GM23248 (cell line): ENCODE measurements at regions not wholly inside any gene's neighbourhood (a gene's known extent, or its start where the extent isn't known, plus 50 kb on each side); places are given as distances from the start of the nearest gene placed in this dataset.
"Not testable (repeated sequence)": the region's sequence is repeated elsewhere in the genome, so short reads cannot be mapped to it uniquely, and the experiment has no call there.

ENCODE experiments used
- DNase-seq: peaks from one replicate; pipeline ENCODE4 v3.0.0-alpha.2; 2015
- H2AFZ ChIP-seq: fragments of 200-600 bp; sonication (generic); 2 replicates; pipeline ENCODE4 v1.6.1; 2016; ENCODE audit warnings: antibody characterized with exemption
- H3F3A ChIP-seq: fragments of 200-600 bp; sonication (generic); 2 replicates; pipeline ENCODE4 v1.6.1; 2016; ENCODE audit warnings: mild to moderate bottlenecking, antibody characterized with exemption, mixed run types; ENCODE audit not compliant: insufficient read depth
- H3K27ac ChIP-seq: fragments of 200-600 bp; sonication (generic); 2 replicates; pipeline ENCODE4 v1.5.1; 2016; ENCODE audit warnings: mild to moderate bottlenecking
- H3K27me3 ChIP-seq: fragments of 200-600 bp; sonication (generic); replicated peaks from 2 replicates; pipeline ENCODE4 v1.6.1; 2016; ENCODE audit warnings: mild to moderate bottlenecking; ENCODE audit not compliant: insufficient read depth
- H3K36me3 ChIP-seq: fragments of 200-600 bp; sonication (generic); 2 replicates; pipeline ENCODE4 v1.6.1; 2016; ENCODE audit warnings: low read depth, mild to moderate bottlenecking
- H3K4me1 ChIP-seq: fragments of 200-600 bp; sonication (generic); 2 replicates; pipeline ENCODE4 v1.6.1; 2016; ENCODE audit warnings: mild to moderate bottlenecking; ENCODE audit not compliant: insufficient read depth
- H3K4me2 ChIP-seq: fragments of 200-600 bp; sonication (generic); one replicate; pipeline ENCODE4 v1.6.1; 2016; ENCODE audit warnings: mild to moderate bottlenecking; ENCODE audit not compliant: unreplicated experiment
- H3K4me3 ChIP-seq: fragments of 200-600 bp; sonication (generic); 2 replicates; pipeline ENCODE4 v1.5.1; 2016; ENCODE audit warnings: mild to moderate bottlenecking
- H3K79me2 ChIP-seq: fragments of 200-600 bp; sonication (generic); 2 replicates; pipeline ENCODE4 v1.6.1; 2016; ENCODE audit warnings: mild to moderate bottlenecking; ENCODE audit not compliant: insufficient read depth
- H3K9ac ChIP-seq: fragments of 200-600 bp; sonication (generic); 2 replicates; pipeline ENCODE4 v1.6.1; 2016; ENCODE audit warnings: mild to moderate bottlenecking
- H3K9me2 ChIP-seq: fragments of 200-600 bp; sonication (generic); 2 replicates; pipeline ENCODE4 v1.6.1; 2016; ENCODE audit warnings: mixed run types, mild to moderate bottlenecking, moderate library complexity; ENCODE audit not compliant: insufficient read depth
- H3K9me3 ChIP-seq: fragments of 200-600 bp; sonication (generic); one replicate; pipeline ENCODE4 v1.6.1; 2017; ENCODE audit warnings: low read depth
- H4K20me1 ChIP-seq: fragments of 200-600 bp; sonication (generic); 2 replicates; pipeline ENCODE4 v1.6.0; 2016; ENCODE audit not compliant: insufficient read depth
- EZH2 ChIP-seq: fragments of 200-600 bp; sonication (generic); IDR thresholded peaks from 2 replicates; pipeline ENCODE4 v1.6.1; 2018; ENCODE audit warnings: antibody characterized with exemption, mild to moderate bottlenecking; ENCODE audit not compliant: insufficient read depth, poor library complexity, severe bottlenecking
- EZH2phosphoT487 ChIP-seq: fragments of 200-600 bp; sonication (generic); IDR thresholded peaks from 2 replicates; pipeline ENCODE4 v1.6.1; 2018; ENCODE audit warnings: antibody characterized with exemption, moderate library complexity, mild to moderate bottlenecking, low read depth; ENCODE audit not compliant: insufficient read depth
- WGBS, 2 experiments: methylation state at CpG; one replicate each; pipeline ENCODE4 v1.1.6; 2015 to 2017; ENCODE audit warnings: low lambda C conversion rate in 2 of 2, low coverage in 1 of 2; ENCODE audit errors: missing lambda C conversion rate in 2 of 2; 5-methylcytosine and 5-hydroxymethylcytosine counted together
- in situ Hi-C: fragments of 300-500 bp; cut with MboI; formaldehyde crosslinking; loops from 2 replicates; pipeline ENCODE4 v1.15.0; 2020

DNA sequence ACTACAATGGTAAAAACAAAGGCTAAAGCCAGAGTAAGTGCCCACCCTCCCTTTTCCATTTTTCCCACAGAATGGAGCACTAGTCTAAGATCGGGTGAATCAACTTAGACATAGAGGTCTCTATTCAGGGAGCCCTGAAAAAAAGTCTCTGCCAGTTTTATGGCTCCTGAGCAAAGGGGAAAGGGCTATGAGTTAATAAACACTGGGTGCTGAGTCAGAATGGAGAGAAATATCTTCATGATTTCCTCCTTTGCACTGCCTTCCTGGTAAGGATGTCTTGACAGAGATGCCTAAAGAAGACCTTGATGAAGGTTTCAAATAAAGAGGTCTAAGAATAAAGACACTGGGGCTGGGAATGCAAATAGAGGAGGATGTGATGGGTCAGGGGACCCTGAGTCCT lies 607.4 kb upstream of the MBL2 start:
- Histone ChIP-seq H2AFZ (no peak overlapping the region), H3K9me3 (no peaks in the 10 kb centered on the region), H3K36me3 (no peaks in the 10 kb centered on the region), H3K27ac (no peak overlapping the region), H3F3A (no peaks in the 10 kb centered on the region), H3K79me2 (no peaks in the 10 kb centered on the region), H3K9ac (no peak overlapping the region), H3K9me2 (no peaks in the 10 kb centered on the region), H3K4me3 (no peak overlapping the region), H3K4me2 (no peak overlapping the region), H3K27me3 (no peaks in the 10 kb centered on the region), H3K4me1 (no peaks in the 10 kb centered on the region), H4K20me1 (no peaks in the 10 kb centered on the region)
- no peak for DNase-seq
- in situ Hi-C loops, result no loop called here
- WGBS, 2 experiments, result 27 to 29% methylated on average over 1 of the region's 1 CpG
- TF ChIP-seq EZH2phosphoT487, result no peak
- TF ChIP-seq EZH2, result no peak

GRCh38 chr10:53370347-53370746 lies 597.8 kb upstream of the MBL2 start:
- no peak overlapping the region for H3K27ac ChIP-seq
- in situ Hi-C loops, result no loop called here
- no peaks in the 10 kb centered on the region for H3K36me3 ChIP-seq
- no peaks in the 10 kb centered on the region for H3F3A ChIP-seq
- H3K4me2 ChIP-seq, result no peak overlapping the region
- 14 to 18% methylated on average over 4 of the region's 4 CpGs for WGBS, 2 experiments
- no peak overlapping the region for H2AFZ ChIP-seq
- no peaks in the 10 kb centered on the region for H4K20me1 ChIP-seq
- no peaks in the 10 kb centered on the region for H3K9me2 ChIP-seq
- H3K27me3 ChIP-seq, result no peaks in the 10 kb centered on the region
- no peak for DNase-seq
- H3K9ac ChIP-seq, result no peak overlapping the region
- TF ChIP-seq EZH2phosphoT487 (no peak), EZH2 (no peak)
- H3K79me2 ChIP-seq, result no peaks in the 10 kb centered on the region
- H3K9me3 ChIP-seq, result no peaks in the 10 kb centered on the region
- H3K4me3 ChIP-seq, result no peak overlapping the region
- H3K4me1 ChIP-seq, result no peaks in the 10 kb centered on the region

GRCh38 chr10:53361936-53362335 lies 589.4 kb upstream of the MBL2 start:
- in situ Hi-C loops, result no loop called here
- no peaks in the 10 kb centered on the region for H4K20me1 ChIP-seq
- H2AFZ ChIP-seq, result no peak overlapping the region
- H3K4me3 ChIP-seq, result no peak overlapping the region
- no peaks in the 10 kb centered on the region for H3K4me1 ChIP-seq
- H3F3A ChIP-seq, result no peaks in the 10 kb centered on the region
- H3K4me2 ChIP-seq, result no peak overlapping the region
- no peaks in the 10 kb centered on the region for H3K9me2 ChIP-seq
- H3K27me3 ChIP-seq, result no peaks in the 10 kb centered on the region
- H3K9ac ChIP-seq, result no peak overlapping the region
- no peaks in the 10 kb centered on the region for H3K36me3 ChIP-seq
- no peak for DNase-seq
- H3K9me3 ChIP-seq, result no peaks in the 10 kb centered on the region
- no peak overlapping the region for H3K27ac ChIP-seq
- 0% methylated on average over 2 of the region's 2 CpGs for WGBS, 2 experiments
- TF ChIP-seq EZH2phosphoT487 (no peak), EZH2 (no peak)
- no peaks in the 10 kb centered on the region for H3K79me2 ChIP-seq

DNA sequence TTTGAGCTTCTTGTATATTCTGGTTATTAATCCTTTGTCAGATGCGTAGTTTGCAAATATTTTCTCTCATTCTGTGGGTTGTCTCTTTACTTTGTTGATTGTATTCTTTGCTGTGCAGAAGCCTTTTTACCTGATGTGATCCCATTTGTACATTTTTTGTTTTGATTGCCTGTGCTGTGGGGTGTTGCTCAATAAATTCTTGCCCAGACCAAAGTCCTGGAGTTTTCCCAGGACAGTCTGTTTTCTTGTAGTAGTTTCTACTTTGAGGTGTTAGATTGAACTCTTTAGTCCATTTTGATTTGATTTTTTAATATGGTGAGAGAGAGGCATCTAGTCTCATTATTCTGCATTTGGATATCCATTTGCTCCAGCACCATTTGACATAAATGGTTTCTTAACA lies 588.7 kb upstream of the MBL2 start:
- Histone ChIP-seq H3K79me2 (no peaks in the 10 kb centered on the region), H3K27ac (no peak overlapping the region), H4K20me1 (no peaks in the 10 kb centered on the region), H3K4me1 (no peaks in the 10 kb centered on the region; the same call in 1 of the 2 replicates), H3K4me2 (no peak overlapping the region), H2AFZ (no peak overlapping the region), H3K36me3 (no peaks in the 10 kb centered on the region), H3F3A (no peaks in the 10 kb centered on the region), H3K9me3 (no peaks in the 10 kb centered on the region), H3K9me2 (no peaks in the 10 kb centered on the region), H3K4me3 (no peak overlapping the region), H3K27me3 (no peaks in the 10 kb centered on the region), H3K9ac (no peak overlapping the region)
- TF ChIP-seq EZH2 (no peak), EZH2phosphoT487 (no peak)
- in situ Hi-C loops, result no loop called here
- 72 to 77% methylated on average over 1 of the region's 1 CpG for WGBS, 2 experiments
- DNase-seq, result no peak

- H3K36me3 ChIP-seq, H3K9ac ChIP-seq, H3K27ac ChIP-seq, DNase-seq, H3K9me2 ChIP-seq, H3F3A ChIP-seq, H3K4me3 ChIP-seq, H3K9me3 ChIP-seq, H3K79me2 ChIP-seq, H3K4me2 ChIP-seq, H3K27me3 ChIP-seq, H4K20me1 ChIP-seq, in situ Hi-C loops, H3K4me1 ChIP-seq, H2AFZ ChIP-seq: not testable (repeated sequence)
- 39 to 47% methylated on average over 2 to 4 of the region's 4 CpGs for WGBS, 2 experiments
Observed at GRCh38 chr10:53358978-53359377, 586.4 kb upstream of the MBL2 start.
